AG09319 (cell line): ENCODE measurements at regions not wholly inside any gene's neighbourhood (a gene's known extent, or its start where the extent isn't known, plus 50 kb on each side); places are given as distances from the start of the nearest gene placed in this dataset.

Source experiments
- DNase-seq: peaks from one replicate; pipeline ENCODE4 v3.0.0-alpha.2; 2010; ENCODE audit warnings: low read depth; ENCODE audit errors: extremely low read depth
- TF ChIP-seq, protein P1 (sequence below): IDR thresholded peaks from 2 replicates; pipeline ENCODE4 v1.5.1; 2011; ENCODE audit warnings: low read depth, mild to moderate bottlenecking, inconsistent platforms, low read length, moderate library complexity

GRCh38 chr1:175818929-175819328 lies 75.5 kb upstream of the TNR start:
- no peak for DNase-seq
- TF ChIP-seq, protein P1, sequence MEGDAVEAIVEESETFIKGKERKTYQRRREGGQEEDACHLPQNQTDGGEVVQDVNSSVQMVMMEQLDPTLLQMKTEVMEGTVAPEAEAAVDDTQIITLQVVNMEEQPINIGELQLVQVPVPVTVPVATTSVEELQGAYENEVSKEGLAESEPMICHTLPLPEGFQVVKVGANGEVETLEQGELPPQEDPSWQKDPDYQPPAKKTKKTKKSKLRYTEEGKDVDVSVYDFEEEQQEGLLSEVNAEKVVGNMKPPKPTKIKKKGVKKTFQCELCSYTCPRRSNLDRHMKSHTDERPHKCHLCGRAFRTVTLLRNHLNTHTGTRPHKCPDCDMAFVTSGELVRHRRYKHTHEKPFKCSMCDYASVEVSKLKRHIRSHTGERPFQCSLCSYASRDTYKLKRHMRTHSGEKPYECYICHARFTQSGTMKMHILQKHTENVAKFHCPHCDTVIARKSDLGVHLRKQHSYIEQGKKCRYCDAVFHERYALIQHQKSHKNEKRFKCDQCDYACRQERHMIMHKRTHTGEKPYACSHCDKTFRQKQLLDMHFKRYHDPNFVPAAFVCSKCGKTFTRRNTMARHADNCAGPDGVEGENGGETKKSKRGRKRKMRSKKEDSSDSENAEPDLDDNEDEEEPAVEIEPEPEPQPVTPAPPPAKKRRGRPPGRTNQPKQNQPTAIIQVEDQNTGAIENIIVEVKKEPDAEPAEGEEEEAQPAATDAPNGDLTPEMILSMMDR = no peak

DNA sequence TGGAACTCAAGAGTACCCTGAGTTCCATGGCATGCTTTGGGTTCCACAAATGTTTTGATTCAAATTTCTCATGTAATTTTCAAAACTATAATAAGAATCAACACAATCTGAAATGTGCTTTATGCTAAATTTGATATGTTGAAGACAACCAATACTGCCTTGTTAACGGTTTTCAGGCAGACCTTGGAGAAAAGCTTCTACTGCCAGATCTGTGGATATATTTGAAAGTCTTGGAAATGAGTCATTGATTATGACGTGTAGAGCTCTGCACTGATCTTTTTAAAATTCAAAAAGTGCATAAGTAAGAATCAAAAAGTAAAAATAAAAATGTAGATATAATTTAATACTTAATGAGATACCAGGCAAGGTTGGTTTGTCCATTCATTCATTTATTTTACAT lies 74.0 kb upstream of the TNR start:
- DNase-seq = no peak
- TF ChIP-seq, protein P1 = no peak

- TF ChIP-seq, protein P1 = no peak
- no peak for DNase-seq
Observed at GRCh38 chr1:175814885-175815284, 71.5 kb upstream of the TNR start.

DNA sequence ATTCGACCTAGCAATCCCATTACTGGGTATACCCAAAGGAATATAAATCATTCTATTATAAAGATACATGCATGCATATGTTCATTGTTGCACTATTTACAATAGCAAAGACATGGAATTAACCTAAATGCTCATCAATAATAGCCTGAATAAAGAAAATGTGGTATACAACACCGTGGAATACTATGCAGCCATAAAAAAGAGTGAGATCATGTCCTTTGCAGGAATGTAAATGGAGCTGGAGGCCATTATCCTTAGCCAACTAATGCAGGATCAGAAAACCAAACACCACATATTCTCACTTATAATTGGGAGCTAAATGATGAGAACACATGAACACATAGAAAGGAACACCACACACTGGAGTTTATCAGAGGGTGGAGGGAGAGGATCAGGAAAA lies 69.5 kb upstream of the TNR start:
- no peak for DNase-seq
- TF ChIP-seq, protein P1 = no peak

DNA sequence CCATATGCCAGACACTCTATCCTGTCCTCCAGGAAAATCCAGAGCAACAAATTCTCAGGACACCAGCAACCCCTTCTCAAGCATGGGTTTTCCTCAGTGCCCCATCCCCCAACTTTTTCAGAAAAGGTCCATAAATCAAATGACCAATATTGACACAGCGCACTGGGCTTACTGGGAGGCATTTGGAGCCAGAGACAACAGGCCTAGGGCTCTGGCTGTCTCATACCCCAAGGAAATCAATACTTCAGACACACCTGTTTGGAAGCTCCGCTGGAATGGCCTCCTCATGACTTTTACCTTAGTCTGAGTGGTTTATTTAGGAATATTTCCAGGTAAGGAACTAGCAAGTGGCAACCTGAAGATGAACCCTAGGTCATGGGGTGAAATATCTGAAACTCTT lies 66.9 kb upstream of the TNR start:
- DNase-seq = no peak
- TF ChIP-seq, protein P1 = no peak

DNA sequence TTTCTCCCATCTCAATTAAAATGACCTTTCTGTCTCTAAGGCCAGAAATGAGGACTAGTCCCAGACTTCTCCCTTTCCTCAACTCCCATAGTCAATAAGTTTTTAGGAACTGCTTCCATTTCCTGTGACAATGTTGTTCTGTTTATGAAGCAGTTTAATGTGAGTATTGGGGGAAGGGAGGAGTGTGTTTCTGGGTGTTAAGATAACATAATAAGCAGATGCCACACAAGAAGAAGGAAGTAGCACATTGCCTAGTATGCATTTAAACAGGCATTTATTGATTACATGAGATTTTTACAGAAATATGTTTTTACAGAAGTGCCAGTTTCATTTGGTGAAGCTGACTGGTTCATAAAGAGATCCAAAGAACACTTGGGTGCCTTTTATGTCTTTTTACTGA lies 65.6 kb upstream of the TNR start:
- no peak for DNase-seq
- TF ChIP-seq, protein P1 = no peak

GRCh38 chr1:175808573-175808972 lies 65.2 kb upstream of the TNR start:
- TF ChIP-seq, protein P1 = no peak
- DNase-seq = no peak

- no peak for DNase-seq
- TF ChIP-seq, protein P1 = no peak
Observed at GRCh38 chr1:175804561-175804960, 61.2 kb upstream of the TNR start.
